ENCODE measurements at regions not wholly inside any gene's neighbourhood (a gene's known extent, or its start where the extent isn't known, plus 50 kb on each side); places are given as distances from the start of the nearest gene placed in this dataset.

- DNase-seq (ENCODE audit: low spot score): no peak
Observed at GRCh38 chr7:153446490-153446889, 605.7 kb upstream of the DPP6 start.

- no peak for DNase-seq (ENCODE audit: low spot score)
Observed at GRCh38 chr7:153447011-153447410, 605.2 kb upstream of the DPP6 start.

DNA sequence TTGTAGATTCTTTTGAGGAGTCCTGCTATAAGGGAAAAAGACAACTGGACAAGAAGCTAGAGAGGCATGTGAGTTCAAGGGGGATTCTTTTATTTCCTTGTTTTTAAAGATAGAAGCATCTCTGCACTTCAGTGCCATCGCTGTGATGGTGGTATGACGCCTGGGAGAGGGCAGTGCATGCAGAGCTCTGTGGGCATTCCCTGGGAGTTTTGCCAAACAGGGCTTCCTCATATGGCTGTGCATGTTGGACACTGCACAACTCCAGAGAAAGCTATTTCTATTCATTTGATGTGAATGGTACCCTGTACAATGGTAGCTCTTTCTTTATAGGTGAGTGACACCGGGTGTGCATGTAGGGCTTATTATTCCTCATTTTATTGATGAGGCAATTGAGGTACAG, 599.5 kb upstream of the DPP6 start:
- DNase-seq (ENCODE audit: low spot score): peak; percentile 84

DNA sequence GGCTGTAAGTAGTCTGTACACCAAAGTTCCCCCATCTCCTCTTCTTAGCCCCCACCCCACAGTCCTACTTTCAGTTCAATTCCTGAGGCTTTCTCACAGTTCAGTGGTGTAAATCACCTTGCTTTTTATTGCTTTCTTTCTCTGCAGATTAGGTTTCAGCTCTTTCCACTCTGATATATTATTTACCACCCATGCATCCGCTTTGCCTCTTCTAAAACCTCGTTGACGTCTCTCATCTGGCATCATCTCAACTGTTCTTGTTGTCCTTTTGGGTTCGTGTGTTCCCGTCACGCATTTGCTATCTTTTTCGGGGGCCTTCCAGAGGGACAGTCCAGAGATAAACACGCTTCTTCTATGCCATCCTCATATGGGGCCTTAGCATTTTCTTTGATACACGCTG, 597.9 kb upstream of the DPP6 start:
- no peak for DNase-seq (ENCODE audit: low spot score)

- peak; percentile 32 for DNase-seq (ENCODE audit: low spot score)
Observed at GRCh38 chr7:153457746-153458145, 594.5 kb upstream of the DPP6 start.

- no peak for DNase-seq (ENCODE audit: low spot score)
Observed at GRCh38 chr7:153470004-153470671, 582.1 kb upstream of the DPP6 start.

DNA sequence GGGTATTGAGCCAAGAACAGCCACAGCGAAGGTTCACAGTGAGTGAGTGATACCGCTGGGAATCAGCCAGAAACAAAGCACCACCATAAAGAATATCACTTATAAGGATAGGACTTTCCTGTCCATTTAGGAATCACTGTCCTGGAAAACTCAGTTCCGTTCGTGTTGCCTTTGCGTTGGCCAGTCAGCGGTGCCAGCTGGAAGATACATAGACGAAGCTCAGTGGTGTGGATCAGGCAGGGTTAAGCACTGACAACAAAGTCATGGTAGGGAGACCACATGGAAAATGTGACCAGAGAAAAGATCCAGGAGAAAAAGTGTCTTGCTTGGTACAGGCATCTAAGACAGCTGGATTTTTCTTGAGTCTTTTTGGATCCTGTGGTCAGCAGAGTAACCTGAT, 579.7 kb upstream of the DPP6 start:
- DNase-seq (ENCODE audit: low spot score): no peak

- DNase-seq (ENCODE audit: low spot score): no peak
Observed at GRCh38 chr7:153473185-153473584, 579.0 kb upstream of the DPP6 start.

DNA sequence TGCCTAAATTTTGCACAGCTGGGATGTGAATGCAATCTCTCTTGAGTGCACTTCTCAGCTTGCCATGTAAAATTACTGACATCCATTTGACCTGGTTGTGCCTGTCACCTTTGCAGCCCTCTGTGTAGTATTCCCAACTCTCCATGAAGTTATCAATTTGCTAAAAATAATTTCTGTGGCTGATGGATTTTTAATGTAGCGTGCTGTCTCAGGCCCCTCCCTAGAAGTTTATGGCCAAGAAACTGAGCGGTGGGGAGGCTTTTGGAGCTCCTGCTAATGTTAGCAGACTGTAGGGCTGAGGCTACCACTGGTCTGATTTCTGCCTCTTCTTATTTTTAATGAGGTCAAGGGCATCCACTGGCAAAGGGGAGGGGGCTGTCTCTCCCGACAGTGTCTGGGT, 577.0 kb upstream of the DPP6 start:
- no peak for DNase-seq (ENCODE audit: low spot score)

DNA sequence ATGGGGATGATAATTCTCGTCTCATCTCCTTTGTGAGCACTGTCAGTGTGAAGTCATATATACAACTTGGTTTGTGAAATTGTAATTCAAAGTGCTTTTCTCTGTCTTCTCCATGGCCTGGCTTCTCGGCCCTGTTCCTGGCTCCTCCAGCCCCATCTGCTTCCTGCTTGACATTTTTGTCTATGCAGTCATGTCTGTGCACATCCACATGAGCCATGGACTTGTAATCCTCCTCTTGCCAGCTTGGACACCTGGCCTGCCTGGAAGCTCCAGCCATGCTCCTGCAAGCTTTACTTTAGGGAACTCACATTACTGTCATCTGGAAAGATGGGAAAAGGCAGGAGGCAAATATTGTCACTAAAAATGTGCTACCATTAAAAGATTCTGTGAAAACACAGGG, 576.0 kb upstream of the DPP6 start:
- peak; percentile 52 for DNase-seq (ENCODE audit: low spot score)

DNA sequence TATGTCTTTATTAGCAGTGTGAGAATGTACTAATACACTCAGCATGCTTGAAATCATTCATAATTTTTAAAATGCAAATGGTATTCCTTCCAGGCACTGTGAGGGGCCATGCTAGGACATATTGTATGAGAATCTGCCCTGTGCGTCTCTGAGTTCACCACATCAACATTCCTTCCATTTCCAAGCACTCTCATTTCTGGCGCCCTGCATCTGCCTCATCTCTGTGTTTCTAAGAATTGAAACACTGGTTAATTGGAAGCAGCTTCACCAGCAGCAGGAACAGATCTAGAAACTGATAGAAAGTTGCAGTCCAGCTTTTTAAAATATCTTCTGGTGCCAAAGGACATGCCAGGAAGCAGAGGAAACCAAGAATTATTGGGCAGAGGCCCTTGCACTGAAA, 555.9 kb upstream of the DPP6 start:
- DNase-seq (ENCODE audit: low spot score): no peak

DNA sequence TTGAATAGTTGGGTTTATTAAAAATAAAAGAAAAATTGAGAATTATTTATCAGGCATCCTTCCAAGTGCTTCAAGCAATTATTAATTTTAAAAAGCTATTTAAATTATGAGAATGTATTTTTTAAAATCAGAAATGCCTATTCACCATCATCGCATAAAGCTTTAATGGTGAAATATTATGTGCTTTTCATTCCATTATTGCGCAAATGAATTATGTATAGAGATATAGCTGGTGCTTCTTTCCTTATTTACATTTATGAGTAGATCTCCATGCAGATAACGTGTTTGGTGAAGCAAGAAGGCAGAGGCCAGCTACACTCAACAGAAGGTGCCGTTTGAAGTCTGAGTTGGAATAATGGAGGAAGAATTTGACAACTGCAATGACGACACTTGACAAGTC, 549.1 kb upstream of the DPP6 start:
- no peak for DNase-seq (ENCODE audit: low spot score)

DNA sequence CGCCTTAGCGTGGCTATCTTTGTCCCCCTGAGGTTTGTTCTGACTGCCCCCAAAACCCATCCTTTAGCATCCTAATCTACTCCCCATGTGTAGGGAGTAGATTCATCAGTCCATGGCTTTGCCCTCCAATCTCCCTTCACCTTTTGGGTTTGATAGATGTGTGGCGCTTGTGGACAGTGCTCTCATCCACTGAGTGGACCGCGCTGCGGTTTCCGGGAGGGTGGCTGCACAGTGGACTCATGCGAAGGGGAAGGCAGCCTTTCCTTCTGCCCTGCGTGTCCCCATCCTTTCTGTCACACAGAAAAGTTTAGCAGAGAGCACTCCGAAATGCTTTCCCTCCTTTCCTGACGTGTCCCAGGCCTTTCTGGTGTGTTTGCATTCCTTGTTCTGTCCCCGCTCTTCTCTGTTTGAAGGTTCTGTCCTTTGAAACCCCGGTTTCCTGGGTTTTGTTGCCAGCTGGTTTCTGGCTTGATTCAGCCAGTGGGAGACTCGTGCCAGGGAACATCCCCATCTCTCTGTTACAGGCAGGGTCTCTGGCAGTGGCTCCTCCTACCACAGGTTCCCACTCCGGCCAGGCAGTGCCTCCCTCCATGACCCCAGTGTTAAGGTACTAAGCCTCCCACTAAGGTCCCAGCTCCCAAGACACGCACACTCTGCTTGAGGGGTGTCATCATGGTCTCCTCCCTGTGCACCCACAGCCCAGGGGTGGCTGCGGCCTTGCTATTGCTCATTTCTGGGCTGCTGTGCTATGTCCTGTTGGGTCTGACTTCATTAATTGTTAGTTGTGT, 547.7 kb upstream of the DPP6 start:
- no peak for DNase-seq (ENCODE audit: low spot score)

DNA sequence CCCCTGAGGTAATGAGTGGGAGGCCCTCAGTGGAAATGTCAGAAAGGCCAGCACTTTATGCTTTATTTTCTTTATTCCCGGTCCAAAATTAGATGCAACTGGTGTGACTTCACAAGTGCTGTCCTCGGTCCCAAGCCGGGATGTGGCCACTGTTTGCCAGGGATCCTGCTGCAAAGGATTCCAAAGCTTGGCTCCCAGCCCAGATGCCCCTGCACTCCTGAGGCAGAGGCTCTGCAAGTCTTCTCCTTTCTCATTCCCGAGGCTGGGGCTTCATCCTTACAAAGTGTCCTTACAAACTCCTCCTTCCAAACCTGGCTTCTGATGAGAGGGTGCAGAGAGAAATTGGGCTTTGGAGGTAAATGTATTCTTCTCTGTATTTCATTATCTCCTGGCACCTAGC, 544.3 kb upstream of the DPP6 start:
- peak; percentile 54 for DNase-seq (ENCODE audit: low spot score)

- no peak for DNase-seq (ENCODE audit: low spot score)
Observed at GRCh38 chr7:153509768-153510167, 542.4 kb upstream of the DPP6 start.

GRCh38 chr7:153510674-153511073, 541.5 kb upstream of the DPP6 start:
- no peak for DNase-seq (ENCODE audit: low spot score)

DNA sequence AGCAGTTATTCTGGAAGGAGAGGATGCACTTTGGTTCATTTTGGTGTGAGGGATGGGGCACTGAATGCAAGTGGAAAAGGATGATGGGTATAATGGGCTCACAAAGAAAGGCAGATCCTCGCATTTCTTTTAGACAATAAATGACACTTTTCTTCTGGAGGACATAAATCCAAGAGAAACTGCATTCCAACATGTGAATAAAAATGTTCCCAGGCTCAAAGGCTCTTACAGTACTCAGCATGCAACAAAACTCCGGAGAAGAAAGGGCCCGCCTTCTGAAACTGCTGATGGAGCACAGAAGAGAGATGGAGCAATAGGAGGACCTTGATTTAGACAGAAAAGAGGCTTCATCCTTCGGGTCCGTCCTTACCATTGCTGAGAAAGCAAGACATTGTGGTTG, 538.2 kb upstream of the DPP6 start:
- no peak for DNase-seq (ENCODE audit: low spot score)

DNA sequence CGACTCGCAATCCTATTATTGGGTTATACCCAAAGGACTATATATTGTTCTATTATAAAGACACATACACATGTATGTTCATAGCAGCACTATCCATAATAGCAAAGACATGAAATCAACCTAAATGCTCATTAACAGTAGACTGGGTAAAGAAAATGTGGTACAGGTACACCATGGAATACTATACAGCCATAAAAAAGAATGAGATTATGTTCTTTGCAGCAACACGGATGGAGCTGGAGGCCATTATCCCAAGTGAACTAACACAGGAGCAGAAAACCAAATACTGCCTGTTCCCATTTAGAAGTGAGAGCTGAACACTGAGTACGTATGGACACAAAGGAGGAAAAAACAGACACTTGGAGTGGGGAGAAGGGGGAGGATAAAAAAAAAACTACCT, 536.8 kb upstream of the DPP6 start:
- DNase-seq (ENCODE audit: low spot score): no peak

DNA sequence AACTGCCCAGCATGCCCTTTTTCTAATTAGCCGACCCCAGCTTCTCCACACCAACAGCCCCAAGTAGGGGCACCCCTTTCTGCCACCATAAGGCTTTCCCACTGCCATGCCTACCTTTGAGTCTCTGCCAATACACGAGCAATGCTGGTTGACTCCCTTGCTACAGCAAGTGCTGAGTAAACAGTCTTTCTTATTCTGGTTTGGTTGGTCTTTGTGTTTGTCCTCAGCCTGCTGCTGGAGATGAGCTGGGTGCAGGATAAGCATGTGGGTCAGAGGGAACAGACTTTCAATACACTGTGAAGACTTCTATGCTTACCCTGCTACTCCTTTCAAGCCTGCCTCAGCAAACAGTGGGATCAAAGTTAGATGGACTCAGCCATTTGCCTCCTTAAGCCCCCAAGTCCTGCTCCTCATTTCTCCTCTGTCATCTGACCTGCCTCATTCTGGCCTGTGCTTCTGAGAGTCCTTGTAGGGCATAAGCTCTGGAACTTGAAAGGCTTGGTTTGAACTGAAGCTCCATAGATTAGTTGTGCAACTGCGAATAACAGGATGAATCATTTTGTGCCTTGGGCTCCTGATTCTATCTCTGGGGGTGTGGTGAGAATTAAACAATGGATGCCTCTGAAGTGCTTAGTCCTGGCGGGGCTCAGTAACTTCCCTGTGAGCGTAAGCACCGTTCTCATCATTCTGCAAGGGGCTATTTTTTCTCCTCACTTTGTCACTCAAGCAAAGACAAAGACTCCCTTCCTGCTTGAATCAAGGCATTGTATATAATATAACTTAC, 533.8 kb upstream of the DPP6 start:
- DNase-seq (ENCODE audit: low spot score): no peak

DNA sequence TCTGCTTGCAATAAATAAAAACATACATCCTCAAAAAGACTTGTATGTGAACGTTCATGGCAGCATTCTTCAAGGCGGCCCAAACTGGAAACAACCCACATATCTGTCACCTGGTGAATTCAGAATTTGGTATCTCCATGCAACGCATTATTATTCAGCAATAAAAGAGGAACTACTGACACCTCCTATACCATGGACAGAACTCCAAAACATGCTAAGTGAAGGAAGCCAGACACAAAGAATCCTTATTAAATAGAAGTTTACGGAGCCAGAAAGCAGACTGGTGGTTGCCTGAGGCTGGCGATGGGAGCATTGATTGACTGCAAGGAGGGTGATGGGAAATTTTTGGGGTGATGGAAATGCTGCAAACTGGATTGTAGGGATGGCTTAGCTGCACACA, 530.8 kb upstream of the DPP6 start:
- DNase-seq (ENCODE audit: low spot score): no peak

DNA sequence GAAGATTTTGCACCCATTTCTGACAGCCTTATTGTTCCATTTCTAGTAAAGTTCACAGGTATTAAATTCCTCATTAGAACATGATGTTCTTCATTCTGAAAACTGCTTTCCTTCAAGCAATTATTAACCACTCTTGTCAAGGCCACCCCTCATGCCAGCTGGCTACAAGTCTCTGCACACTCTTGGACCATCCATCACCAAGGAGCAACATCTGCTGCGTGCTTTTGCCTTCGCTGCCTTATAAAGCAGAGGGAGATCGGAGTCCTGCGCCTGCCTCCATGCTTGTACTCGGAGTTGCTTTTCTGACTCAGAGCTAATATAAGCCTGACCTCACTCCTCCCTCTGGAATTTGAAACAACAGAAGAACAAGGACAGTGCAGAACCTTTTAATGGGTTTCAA, 529.9 kb upstream of the DPP6 start:
- DNase-seq (ENCODE audit: low spot score): no peak

DNA sequence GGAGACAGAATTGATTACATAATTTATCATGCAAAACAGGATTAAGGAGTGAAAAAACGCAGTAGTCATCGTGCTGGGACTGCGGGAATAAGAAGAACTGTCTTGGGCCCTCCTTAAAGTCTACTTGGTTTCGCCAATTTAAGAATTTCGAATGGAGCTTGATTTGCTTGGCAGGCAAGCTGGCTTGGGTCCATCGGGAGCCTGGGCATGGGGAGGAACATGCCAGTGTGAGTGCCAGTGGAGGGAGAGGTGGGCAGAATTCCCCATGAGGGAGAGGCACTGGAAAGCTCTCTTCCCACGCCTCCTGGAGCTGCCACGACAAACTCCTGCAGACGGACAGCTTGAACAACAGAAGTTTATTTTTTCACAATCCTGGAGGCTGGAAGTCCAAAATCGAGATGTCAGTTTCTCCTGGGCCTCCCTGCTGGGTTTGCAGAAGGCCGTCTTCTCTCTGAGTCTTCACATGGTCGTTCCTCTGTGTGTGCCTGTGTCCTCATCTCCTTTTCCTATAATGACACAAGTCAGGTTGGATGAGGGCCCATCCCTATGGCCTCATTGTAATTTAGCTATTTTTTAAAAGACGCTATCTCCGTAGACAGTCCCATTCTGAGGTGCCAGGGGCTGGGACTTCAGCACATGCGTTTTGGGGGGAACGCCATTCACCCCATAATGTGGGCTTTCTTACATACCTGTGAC, 528.7 kb upstream of the DPP6 start:
- peak; percentile 79 for DNase-seq (ENCODE audit: low spot score)
